ENCODE measurements at regions not wholly inside any gene's neighbourhood (a gene's known extent, or its start where the extent isn't known, plus 50 kb on each side); places are given as distances from the start of the nearest gene placed in this dataset.

DNA sequence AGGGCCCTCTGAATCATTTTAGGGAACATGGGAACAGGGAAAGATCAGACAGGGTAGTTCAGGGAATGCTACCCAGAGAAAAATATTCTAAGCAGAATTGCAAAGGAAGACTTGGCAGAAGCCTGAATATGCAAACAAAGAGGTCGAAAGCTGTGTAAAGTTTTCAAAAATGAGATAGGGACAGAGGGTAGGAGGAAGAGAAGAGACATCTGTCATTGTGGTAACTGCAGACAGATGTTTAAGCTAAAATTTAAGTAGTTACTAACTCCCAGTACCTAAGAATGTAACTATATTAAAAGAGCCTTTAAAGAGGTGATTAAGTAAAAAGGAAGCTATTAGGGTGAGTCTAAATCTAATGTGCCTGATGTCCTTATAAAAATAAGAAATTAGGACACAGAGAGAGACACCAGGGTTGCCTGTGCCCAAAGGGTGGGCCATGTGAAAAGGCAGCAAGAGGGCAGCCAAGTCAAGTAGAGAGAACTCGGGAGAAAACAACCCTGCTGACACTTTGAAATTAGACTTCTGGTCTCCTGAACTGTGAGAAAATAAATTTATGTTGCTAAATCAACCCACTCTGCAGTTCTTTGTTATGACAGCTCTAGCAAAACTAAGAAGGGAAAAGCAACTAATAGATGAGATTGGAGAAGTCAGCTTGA is 1647.4 kb upstream of the C9orf72 start:
- Histone ChIP-seq H3K27me3 (no peaks in the 10 kb centered on the region), H3K27ac (no peak overlapping the region), H3K4me3 (no peak overlapping the region), H3K4me1 (no peaks in the 10 kb centered on the region), H3K9me3 (no peaks in the 10 kb centered on the region), H3K36me3 (ENCODE audit: low read depth, missing control alignments) (no peaks in the 10 kb centered on the region)
- no peak for DNase-seq
- TF ChIP-seq POLR2A (IDR thresholded peaks at IDR 0.05), result no peak
- TF ChIP-seq, protein P1, sequence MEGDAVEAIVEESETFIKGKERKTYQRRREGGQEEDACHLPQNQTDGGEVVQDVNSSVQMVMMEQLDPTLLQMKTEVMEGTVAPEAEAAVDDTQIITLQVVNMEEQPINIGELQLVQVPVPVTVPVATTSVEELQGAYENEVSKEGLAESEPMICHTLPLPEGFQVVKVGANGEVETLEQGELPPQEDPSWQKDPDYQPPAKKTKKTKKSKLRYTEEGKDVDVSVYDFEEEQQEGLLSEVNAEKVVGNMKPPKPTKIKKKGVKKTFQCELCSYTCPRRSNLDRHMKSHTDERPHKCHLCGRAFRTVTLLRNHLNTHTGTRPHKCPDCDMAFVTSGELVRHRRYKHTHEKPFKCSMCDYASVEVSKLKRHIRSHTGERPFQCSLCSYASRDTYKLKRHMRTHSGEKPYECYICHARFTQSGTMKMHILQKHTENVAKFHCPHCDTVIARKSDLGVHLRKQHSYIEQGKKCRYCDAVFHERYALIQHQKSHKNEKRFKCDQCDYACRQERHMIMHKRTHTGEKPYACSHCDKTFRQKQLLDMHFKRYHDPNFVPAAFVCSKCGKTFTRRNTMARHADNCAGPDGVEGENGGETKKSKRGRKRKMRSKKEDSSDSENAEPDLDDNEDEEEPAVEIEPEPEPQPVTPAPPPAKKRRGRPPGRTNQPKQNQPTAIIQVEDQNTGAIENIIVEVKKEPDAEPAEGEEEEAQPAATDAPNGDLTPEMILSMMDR (IDR thresholded peaks at IDR 0.05), result no peak
- intact Hi-C loops (cut with DNase I; ENCODE audit: low total_unique reads), result no loop called here
- WGBS, 2 donors, result 47 to 48% methylated on average over 2 of the region's 2 CpGs

DNA sequence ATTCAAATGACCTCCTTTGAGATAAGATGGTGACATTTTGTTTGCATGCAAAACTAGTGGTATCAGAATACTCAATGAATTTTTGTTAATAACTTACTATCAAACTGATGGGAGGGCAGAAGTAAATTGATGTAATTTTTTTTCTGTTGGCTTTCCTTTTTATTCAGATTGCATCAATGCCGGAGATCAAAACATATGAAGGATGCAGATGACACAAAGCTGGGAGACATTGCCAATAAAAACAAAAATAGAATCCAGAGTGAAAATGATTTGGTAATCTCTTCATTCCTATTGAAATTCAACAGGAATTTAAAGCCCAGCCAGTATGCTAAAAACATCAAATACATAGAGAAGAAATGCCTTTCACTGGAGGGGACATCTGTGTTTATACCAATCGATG is 1655.3 kb upstream of the C9orf72 start:
- no peaks in the 10 kb centered on the region for H3K27me3 ChIP-seq
- TF ChIP-seq, protein P1 (IDR thresholded peaks at IDR 0.05), result no peak
- no peak for TF ChIP-seq POLR2A (IDR thresholded peaks at IDR 0.05)
- intact Hi-C loops (cut with DNase I; ENCODE audit: low total_unique reads), result no loop called here
- no peaks in the 10 kb centered on the region for H3K9me3 ChIP-seq
- H3K4me1 ChIP-seq, result no peaks in the 10 kb centered on the region
- H3K4me3 ChIP-seq, result no peak overlapping the region
- no peaks in the 10 kb centered on the region for H3K36me3 ChIP-seq (ENCODE audit: low read depth, missing control alignments)
- DNase-seq, result no peak
- WGBS, 2 donors, result 72 to 76% methylated on average over 2 of the region's 2 CpGs
- H3K27ac ChIP-seq, result no peak overlapping the region

DNA sequence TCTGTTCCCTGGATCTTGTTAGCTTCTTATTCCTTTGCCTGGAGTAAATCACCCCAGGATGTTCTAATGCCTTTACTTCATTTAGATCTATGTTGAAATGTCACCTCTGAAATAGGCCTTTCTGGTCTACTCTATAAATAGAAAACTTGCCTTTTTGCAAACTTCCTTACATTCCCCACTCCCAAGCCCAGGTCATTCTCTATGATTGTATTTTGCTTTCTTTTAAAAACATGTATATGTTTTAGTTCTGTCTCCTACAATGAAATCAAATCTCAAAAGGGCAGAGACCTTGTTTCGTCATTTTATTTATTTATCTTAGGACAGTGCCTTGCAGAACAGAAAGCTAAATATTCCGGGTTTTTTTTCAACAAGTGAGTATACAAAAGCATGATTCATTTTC is 1657.7 kb upstream of the C9orf72 start:
- no peak for TF ChIP-seq POLR2A (IDR thresholded peaks at IDR 0.05)
- TF ChIP-seq, protein P1 (IDR thresholded peaks at IDR 0.05), result no peak
- no peak for DNase-seq
- H3K4me3 ChIP-seq, result no peak overlapping the region
- 63 to 73% methylated on average over 2 of the region's 2 CpGs for WGBS, 2 donors
- H3K27me3 ChIP-seq, result no peaks in the 10 kb centered on the region
- no peaks in the 10 kb centered on the region for H3K4me1 ChIP-seq
- H3K27ac ChIP-seq, result no peak overlapping the region
- H3K36me3 ChIP-seq (ENCODE audit: low read depth, missing control alignments), result no peaks in the 10 kb centered on the region
- intact Hi-C loops (cut with DNase I; ENCODE audit: low total_unique reads), result no loop called here
- H3K9me3 ChIP-seq, result no peaks in the 10 kb centered on the region

DNA sequence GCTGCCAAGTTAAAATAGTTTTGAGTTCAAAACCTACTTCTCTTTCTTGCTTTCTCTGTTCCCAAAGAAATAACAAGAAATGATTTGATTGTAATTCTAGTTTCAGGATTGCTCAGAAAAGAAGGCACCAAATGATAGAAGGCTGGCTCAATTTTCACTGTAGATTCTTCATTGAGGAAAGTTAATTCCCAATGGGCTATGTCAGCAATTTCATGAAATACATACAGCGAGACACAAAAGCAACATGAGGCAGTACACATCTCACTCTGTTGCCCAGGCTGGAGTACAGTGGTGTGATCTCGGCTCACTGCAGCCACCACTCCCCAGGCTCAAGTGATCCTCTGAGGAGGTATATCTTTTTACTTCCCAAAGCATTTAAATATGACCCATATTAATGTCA is 1659.9 kb upstream of the C9orf72 start:
- 91 to 95% methylated on average over 2 of the region's 2 CpGs for WGBS, 2 donors

More for the DNA sequence above, 1659.9 kb upstream of the C9orf72 start:
- no peak overlapping the region for H3K4me3 ChIP-seq
- no peaks in the 10 kb centered on the region for H3K27me3 ChIP-seq
- no peak overlapping the region for H3K27ac ChIP-seq
- H3K36me3 ChIP-seq (ENCODE audit: low read depth, missing control alignments), result no peaks in the 10 kb centered on the region
- no peak for TF ChIP-seq POLR2A (IDR thresholded peaks at IDR 0.05)
- TF ChIP-seq, protein P1 (IDR thresholded peaks at IDR 0.05), result no peak
- H3K9me3 ChIP-seq, result no peaks in the 10 kb centered on the region
- intact Hi-C loops (cut with DNase I; ENCODE audit: low total_unique reads), result no loop called here
- DNase-seq, result no peak
- no peaks in the 10 kb centered on the region for H3K4me1 ChIP-seq

Measured in testis (tissue), 2 donors.